Iris pigment epithelial cell (primary cell): ENCODE measurements at regions not wholly inside any gene's neighbourhood (a gene's known extent, or its start where the extent isn't known, plus 50 kb on each side); places are given as distances from the start of the nearest gene placed in this dataset.

Experiments used
- DNase-seq: peaks from one replicate; pipeline ENCODE4 v3.0.0-alpha.2; 2011; ENCODE audit warnings: low read depth

DNA sequence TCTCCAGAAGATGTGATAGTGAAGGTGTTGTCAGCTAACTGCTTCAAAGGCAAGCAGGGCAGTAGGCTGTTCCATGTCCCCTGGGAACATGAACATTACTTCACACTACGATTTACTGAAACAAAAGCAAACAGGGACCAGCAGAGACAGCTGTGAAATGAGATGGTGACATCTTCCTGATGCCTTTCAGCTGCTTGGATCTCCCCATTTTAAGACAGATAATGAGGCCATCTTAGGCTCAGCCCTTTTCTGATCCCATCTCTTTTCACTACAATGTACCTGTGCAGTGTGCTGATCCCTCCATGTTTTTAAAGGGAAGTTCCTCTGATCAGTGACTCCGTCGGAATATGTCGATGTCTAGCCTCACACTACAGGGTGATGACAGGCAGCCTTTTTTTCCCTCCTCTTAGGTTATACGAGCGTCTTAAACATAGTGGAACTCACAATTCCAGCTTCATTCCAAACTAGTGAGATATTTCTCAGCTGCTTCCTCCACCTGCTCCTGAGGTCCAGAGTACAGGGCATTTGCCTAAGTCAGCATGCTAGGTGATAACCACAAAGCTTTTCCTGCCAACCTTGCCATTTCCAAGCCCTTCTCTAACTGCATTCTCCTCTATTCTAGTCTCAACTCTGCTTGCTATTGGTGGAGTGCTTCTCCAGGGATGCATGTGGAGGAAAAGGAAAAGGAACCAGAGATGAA lies 87.6 kb upstream of the EGLN3 start:
- DNase-seq: no peak

DNA sequence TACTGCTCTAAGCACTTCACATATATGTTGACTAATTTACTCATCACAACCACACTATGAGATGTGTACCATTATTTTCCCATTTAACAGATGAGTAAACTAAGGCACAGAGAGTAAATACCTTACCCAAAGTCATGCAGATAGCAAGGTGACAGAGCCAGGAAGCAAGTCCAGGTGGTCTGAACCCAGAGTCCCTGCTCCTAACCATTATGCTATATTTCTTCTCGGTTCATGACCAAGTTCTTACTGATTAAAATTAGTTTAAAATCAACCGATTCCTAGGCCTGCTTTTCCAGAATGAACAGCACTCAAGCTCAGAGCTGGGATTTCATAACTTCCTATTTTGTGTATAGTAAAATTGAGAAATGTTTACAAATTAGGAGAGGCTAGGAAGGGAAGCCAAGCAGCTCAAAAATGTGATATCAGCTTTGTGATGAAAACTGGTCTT lies 85.5 kb upstream of the EGLN3 start:
- peak; percentile 21 for DNase-seq

DNA sequence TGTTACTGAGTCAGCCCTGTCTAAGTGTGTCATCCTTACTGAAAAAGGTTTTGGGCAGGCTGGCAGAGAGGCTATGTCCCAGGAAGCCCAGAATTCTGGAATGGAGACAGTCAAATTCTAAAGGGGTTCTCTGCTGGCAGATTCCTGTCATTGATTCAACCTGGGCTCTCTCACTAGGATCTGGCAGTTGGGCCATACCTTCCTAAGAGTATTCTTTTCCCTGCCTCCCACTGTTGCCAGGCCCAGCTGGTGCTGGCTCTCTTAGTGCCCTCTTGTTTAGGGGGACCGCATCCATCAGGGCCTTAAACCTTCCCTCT lies 85.0 kb upstream of the EGLN3 start:
- no peak for DNase-seq

DNA sequence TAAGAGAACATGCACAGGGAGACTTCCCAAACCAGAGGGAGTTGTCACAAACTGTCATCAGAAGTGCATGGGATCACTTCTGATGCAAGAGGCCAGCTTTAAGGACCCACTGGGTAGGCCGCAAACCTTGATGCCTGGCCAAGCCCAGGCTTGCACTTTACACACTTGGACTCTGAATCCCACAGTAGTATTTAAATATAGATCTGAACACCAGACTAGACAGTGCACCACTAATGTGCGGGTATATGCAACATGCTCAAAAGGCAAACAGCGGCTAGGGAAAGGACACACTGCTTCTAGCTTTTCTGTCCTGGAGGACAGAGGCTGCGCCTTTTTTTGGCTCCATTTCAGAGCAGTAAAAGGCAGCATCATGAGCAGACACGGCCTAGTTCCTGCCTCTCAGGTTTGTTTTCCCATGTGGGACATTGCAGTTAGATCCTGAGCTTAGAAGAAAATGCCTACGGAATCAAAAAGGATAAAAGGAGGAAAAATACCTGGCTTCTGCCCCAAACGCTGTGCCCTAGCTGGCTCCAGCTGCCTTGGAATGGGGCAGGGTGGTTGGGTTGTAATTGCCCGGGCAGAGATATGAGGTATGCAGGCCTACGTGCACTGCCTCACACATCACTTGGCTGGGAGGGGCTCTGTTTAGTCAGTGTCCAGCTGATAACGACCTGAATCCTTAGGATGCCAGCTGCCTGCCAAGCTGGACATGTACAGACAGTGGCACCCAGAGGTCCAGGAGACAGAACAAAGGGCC lies 84.5 kb upstream of the EGLN3 start:
- DNase-seq: no peak

DNA sequence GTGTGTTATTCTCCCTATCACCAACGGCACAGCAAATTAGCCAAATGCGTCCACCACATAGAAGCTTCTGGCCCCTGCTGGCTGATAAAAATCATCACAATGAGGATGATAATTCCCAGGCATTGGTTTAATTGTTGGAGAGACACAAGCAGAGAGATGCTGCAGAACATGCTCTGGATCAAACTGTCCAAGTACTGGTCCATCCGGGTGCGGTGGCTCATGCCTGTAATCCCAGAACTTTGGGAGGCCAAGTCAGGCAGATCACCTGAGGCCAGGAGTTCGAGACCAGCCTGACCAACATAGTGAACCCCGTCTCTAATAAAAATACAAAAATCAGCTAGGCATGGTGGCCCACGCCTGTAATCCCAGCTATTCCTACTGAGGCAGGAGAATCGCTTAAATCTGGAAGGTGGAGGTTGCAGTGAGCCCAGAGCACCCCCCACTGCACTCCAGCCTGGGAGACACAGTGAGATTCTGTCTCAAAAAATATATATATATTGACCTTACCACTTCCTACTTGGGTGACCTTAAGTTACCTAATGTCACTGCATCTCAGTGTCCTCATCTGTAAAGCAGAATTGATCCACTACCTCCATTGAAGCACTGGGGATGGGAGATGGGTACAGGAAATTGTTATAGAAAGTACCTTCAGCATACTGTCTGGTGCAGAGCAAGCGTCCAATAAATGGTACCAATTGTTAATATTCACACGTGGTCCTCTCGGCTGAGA lies 83.7 kb upstream of the EGLN3 start:
- no peak for DNase-seq

DNA sequence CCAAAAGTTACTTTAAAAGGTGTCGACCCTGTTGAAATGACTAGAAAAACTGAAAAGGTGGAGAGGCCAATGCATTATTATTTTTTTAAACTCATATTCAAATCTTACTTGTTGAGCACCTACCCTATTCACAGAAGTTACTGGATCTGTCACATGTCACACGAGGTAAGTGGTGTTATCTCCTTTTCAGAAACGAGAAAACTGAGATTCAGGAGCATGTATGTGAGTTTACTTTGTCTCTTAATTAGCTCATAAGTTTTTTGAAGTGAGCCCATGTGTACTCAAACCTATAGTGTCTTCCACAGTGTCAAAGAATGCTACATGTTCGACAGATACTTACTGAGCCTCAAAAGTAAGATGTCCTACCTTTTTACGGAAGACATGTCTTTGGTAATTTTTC lies 81.8 kb upstream of the EGLN3 start:
- DNase-seq: no peak

DNA sequence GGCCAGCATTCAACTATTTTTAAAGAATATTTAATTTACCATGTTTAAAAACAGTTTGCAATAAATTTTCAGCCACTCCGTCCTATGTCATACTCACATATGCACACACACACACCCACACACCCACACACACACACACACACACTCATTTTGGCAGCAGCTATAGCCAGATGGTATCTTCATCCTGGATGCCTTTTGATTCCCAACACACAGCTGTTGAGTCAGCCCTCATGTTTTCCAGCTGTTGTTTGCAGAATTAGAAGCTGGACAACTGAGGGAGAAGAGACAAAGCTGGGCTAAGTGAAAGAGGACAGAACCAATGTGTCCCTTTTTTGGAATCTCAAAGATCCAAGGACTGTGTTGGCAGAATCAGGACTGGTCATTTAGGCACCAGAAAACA lies 80.0 kb upstream of the EGLN3 start:
- peak; percentile 28 for DNase-seq

DNA sequence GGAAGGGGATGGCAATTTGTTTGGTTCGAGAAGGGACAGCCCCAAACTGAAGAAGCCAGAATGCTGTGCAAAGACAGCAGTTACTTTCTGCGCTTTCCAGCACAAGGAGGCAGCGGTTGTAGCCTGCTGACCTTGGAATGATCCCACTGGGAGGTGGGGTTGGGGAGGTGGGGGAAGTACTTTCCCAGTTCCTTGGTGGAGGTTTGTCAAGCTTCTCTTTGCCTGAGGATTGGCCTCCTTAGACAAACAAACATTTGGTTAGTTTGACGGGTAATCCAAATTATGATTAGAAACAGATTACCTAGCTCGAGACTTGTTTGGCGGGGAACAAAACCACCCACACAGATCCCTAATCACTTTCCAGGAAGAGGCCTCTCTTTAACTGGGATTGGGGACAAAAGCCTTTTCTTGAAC lies 79.1 kb upstream of the EGLN3 start:
- DNase-seq: peak; percentile 12

DNA sequence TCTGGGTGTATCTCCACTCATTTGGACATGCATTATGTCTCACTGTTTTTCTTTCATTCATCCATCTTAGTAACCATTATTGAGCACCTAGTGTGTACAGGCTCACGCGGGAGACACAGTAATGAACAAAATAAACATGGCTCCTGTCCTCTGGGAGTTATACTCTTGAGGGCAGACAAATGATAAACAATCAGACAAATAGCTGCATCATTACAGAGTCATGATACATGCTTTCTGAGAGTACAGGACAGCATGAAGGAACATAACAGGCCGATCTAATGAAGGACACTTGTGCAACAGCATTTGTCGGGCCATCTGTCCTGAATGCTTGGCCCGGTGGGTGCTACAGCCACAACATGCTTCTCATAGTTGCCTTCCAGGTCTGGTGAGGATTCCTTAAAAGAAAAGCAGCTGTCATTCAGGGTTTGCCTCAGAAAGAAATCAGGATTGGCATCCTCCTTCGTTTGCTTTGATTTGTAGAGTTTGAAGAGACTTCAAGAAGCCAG lies 77.2 kb upstream of the EGLN3 start:
- DNase-seq: no peak

DNA sequence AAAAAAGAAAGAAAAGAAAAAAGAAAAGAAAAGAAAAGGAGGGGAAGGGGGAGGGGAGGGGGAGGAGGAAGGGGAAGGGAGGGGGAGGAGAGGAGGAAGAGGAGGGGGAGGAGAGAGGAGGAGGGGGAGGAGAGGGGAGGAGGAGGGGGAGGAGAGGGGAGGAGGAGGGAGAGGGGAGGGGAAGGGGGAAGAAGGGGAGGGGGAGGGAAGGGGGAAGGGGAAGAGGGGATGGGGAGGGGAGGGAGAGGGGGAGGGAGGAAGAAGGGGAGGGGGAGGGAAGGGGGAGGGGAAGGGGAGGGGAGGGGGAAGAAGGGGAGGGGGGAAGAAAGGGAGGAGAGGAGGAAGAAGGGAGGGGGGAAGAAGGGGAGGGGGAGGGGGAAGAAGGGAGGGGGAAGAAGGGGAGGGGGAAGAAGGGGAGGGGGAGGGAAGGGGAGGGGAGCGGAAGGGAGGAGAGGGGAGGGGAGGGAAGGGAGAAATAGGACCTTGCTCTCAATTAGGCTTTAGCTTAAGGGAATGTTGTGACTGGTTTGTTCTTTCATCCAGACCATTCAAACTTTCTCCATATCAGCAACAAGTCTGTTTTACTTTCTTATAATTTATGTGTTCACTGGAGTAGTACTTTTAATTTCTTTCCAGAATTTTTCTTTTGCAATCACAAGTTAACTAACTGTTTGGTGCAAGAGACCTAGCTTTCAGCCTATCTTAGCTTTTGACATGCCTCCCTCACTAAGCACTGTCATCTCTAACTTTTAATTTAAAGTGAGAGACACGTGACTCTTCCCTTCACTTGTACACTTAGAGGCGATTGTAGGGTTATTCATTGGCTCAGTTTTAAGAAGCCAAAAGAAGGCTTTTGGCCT lies 76.5 kb upstream of the EGLN3 start:
- no peak for DNase-seq

DNA sequence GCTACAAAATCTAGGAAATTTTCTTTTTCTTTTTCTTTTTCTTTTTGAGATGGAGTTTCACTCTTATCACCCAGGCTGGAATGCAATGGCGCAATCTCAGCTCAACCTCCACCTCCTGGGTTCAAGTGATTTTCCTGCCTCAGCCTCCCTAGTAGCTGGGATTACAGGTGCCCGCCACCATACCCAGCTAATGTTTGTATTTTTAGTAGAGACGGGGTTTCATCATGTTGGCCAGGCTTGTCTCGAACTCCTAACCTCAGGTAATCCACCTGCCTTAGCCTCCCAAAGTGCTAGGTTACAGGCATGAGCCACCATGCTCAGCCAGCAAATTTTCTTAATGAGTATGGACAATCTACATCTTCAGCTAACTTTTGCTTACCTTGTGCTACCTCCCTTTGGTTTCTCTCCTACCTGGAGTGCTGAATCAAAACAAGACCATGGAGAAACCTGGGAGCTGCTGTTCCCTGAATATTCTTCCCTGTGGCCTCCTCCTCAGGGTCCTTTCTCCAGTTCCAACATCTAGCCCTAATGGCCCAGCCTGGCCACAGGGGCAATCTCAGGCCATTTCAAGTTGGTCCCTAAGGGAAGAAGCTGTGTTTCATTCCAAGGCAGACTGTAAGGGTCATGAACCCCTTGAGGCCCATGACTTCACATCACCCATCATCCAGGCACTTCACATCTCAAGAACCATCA lies 74.6 kb upstream of the EGLN3 start:
- DNase-seq: no peak

DNA sequence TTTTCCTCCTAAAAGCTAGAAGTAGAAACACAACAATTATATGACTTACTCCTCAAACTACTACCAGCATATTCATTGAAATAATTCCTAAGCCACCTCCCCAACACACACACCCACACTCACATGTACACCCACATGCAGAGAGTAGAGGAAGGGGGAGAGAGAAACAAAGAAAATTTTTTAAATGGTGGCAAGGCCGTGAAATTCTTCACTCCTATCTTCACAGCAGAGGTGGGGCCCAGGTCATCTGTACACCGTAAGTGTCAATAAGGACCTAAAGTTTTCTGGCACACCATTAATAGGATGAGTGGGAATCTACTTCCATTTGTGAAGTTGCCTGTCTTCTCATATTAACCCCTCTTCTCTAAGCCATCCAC lies 73.9 kb upstream of the EGLN3 start:
- no peak for DNase-seq

DNA sequence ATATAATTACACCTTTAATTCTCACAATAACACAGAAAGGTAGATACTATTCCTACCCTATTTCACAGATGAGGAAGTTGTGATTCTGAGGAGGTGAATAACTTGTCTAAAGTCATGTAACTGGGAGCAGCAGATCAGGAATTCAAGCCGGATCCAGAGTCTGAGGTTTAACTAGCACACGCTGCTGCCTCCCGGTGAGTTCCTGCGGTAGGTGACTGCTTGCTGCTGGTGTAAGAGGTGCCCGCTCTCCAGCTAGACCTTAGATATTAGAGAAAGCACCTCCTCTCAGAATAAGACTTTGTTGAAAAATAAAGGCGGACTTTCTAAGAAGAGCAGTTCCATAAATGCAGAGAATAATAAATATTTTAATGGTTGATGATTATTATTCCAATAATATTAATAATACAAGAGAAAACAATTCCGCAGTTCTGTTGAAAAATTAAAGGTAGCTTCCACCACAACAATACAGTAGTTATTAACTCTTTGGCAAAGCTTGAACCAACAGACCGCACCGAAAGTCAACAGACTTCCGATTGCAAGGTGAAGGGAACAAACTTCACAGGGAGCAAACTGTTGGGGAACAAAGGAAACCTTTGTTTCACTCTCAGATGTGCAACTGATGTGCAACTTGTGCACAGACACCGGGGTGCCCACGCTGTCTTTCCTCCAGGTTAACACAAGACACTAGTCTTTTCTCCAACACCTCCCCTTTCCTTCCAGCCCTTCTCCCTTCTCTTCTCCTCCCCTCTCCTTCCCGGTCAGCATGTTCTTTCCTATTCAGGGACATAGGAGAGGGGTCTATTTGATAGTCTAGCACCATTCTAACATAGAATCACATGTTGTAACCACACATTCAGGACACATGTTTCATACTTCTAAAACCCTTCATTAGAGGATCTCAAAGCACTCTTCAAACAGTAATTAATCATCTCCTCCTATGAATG lies 73.2 kb upstream of the EGLN3 start:
- DNase-seq: no peak

DNA sequence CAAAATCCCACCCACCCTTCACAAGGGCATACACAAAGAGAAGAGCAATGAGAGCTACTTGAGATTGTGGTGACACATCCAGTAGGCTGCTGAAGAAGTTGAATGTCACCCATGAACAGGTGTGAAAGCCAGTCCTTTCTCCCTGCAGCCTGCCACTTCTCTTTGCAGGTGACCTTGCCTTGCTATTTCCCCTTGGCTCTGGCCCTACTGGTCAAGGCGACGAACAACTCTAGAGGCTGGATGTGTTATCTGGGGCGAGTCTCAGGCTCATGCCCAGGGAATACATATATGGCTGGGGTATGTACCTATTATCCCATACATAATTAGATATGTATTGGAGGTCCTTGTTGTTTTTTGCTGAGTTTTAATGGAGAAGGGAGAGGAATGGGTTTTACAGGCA lies 70.2 kb upstream of the EGLN3 start:
- no peak for DNase-seq

DNA sequence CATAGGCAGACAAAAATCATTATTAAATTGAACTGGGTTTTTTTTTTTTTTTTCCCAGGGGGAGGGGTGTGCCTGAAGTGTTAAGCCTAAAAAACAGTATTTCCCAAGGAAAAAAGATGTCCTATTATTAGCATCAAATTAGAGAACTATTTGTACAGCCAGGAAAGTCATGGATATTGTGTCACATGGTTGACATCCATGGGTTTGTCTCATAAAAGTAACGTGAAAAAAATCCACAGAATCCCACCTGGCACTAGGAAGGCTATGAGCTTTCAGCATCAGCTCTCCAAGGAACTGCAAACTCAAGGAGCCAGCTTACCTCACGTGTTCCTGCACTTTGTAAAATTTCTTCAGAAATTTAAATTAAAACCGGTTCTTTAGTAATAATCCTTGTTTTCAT lies 69.1 kb upstream of the EGLN3 start:
- DNase-seq: no peak

DNA sequence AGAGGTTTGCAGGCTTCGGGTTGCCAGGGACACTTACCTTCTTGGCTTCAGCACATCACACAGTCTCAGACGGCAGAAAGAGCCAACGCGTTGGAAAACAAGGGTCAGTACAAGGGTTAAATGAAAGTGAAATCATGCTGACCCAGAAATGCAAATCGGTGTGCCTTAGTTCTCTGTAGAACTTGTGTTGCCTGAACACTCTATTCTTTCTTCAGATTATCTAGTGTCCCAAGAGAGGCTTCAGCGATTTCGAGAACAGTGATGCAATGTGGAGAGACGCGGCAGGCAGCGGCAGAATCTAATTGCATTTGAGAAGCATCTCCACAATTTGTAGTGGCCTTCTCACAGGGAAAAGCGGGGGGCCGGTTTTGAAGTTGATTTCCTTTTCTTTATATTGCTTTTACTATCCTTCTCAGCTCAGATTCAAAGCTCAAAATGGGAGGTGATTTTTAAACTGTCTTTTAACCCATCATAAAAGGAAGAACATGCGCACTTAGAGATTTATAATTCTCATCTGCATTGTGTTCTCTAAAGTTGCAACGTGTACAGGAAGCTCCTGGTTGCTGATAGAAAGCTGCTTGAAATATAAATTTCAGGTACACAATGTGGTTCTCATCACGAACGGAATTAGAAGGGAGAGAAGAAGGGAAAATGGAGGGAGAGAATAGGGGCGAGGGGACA lies 67.8 kb upstream of the EGLN3 start:
- DNase-seq: no peak

DNA sequence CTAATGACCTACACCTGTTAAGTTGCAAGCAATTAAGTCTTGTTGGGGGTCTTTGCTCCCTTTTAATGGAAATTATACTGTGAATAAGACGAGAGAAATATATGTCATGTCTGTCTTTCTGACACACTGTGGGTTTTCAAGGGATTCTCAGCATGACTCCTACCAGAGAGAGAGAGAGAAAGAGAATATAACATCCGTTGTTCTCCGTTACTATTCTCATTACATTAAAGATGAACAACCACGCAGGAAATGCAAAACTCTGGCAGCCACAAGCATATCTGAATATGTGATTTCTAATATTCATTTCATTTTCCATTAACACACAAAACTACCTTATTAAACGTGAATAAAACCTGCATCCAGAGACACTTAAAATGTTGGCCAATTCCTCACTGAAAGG lies 67.3 kb upstream of the EGLN3 start:
- DNase-seq: no peak

DNA sequence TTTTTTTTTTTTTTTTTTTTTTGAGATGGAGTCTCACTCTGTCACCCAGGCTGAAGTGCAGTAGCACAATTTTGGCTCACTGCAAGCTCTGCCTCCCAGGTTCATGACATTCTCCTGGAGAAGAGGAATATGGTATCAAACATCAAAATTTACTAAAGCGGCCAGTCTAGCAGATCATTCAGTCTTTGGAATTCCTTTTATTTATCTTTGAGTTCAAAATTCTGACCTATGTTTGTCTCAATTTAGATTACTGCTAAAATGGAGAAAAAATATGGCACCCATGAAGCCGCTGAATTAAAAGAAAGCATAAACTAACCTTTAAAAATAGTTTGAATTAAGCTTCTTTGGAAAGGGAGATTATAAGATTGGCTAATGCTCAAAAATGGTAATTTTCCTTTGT lies 64.5 kb upstream of the EGLN3 start:
- no peak for DNase-seq

DNA sequence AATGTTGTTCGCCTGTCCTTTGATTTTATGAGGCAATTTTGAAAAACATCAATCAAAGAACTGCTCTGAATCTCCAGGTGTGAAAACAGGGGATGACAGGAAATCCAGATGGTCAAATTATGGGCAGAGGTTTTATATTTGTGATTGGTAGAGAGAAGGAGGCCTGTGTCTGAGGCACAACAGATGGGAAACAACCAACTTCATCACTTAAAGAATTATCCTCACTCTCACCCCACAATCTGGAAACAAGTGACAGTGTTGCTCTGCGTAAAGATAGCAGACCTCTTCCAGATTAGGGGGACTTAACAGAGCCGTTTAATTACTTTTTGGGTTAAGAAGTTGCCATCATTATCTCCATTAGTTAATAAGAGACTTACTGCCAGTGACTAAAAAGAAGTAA lies 64.1 kb upstream of the EGLN3 start:
- no peak for DNase-seq

DNA sequence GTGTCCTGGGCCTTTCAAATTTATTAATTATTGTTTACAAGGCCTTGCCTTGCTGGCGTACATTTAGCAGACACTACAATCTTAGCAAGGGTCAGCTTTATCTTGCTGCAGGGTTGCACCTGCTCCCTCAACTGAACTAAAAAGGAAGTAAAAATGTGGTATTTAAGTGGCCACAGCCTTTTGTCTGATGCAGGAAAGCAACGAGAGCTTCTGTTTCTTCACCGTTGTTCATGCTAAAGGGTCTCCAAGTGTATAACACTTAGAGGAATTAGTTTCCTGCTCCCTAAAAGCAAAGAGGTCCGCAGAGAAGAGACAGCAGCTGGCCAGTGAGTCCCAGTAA lies 62.8 kb upstream of the EGLN3 start:
- no peak for DNase-seq
